Liver (tissue), 8 donors: ENCODE measurements at regions not wholly inside any gene's neighbourhood (a gene's known extent, or its start where the extent isn't known, plus 50 kb on each side); places are given as distances from the start of the nearest gene placed in this dataset.

Experiments
- DNase-seq: peaks from one replicate; pipeline ENCODE4 v3.0.0-alpha.2; 2017; ENCODE audit warnings: low spot score
- H3K27ac ChIP-seq, 2 donors: one replicate each; pipeline ENCODE4 v1.7.0; 2013; ENCODE audit warnings: inconsistent platforms in 2 of 2, low read length in 2 of 2, control low read depth in 1 of 2, low read depth in 1 of 2, mild to moderate bottlenecking in 1 of 2
- H3K27me3 ChIP-seq, 4 donors: one replicate each; pipeline versions ENCODE4 v1.6.1 to v1.7.0; 2013; ENCODE audit warnings: low read length in 3 of 4, inconsistent platforms in 1 of 4, mild to moderate bottlenecking in 1 of 4, moderate library complexity in 1 of 4; ENCODE audit not compliant: control insufficient read depth in 4 of 4, insufficient read depth in 4 of 4
- H3K36me3 ChIP-seq, 4 donors: one replicate each; pipeline versions ENCODE4 v1.6.1 to v1.7.0; 2013; ENCODE audit warnings: low read length in 3 of 4, mild to moderate bottlenecking in 3 of 4, low read depth in 1 of 4, moderate library complexity in 1 of 4; ENCODE audit not compliant: control insufficient read depth in 4 of 4, insufficient read depth in 3 of 4
- H3K4me1 ChIP-seq, 4 donors: one replicate each; pipeline versions ENCODE4 v1.6.1 to v1.7.0; 2013; ENCODE audit warnings: low read length in 3 of 4, mild to moderate bottlenecking in 3 of 4, moderate library complexity in 1 of 4; ENCODE audit not compliant: control insufficient read depth in 4 of 4, insufficient read depth in 4 of 4
- H3K4me3 ChIP-seq, 3 donors: one replicate each; pipeline versions ENCODE4 v1.6.1 to v1.7.0; 2013; ENCODE audit warnings: low read length in 3 of 3, control low read depth in 1 of 3, low read depth in 1 of 3, mild to moderate bottlenecking in 1 of 3
- H3K9ac ChIP-seq, 2 donors: one replicate each; pipeline ENCODE4 v1.7.0; 2013; ENCODE audit warnings: low read length in 2 of 2, mild to moderate bottlenecking in 2 of 2, moderate library complexity in 2 of 2, control low read depth in 1 of 2, low read depth in 1 of 2
- H3K9me3 ChIP-seq, 4 donors: one replicate each; pipeline versions ENCODE4 v1.6.1 to v1.7.0; 2013; ENCODE audit warnings: low read length in 3 of 4; ENCODE audit not compliant: control insufficient read depth in 4 of 4
- ATF3 ChIP-seq: IDR thresholded peaks from 2 replicates; pipeline ENCODE4 v1.6.1; 2016; ENCODE audit warnings: antibody characterized with exemption
- CTCF ChIP-seq: fragments of 150-350 bp; IDR thresholded peaks from 2 replicates; pipeline ENCODE4 v1.5.1; 2017; ENCODE audit warnings: improper control_type of control experiment, low read depth, low read length; ENCODE audit not compliant: missing input control
- EGR1 ChIP-seq, 2 donors: IDR thresholded peaks; 2 replicates each; pipeline ENCODE4 v1.6.1; 2016 to 2018; ENCODE audit warnings: antibody characterized with exemption in 2 of 2, low read depth in 2 of 2
- FOXA1 ChIP-seq: IDR thresholded peaks from 2 replicates; pipeline ENCODE4 v1.6.1; 2016; ENCODE audit warnings: antibody characterized with exemption
- FOXA2 ChIP-seq: IDR thresholded peaks from 2 replicates; pipeline ENCODE4 v1.6.1; 2016; ENCODE audit warnings: antibody characterized with exemption
- GABPA ChIP-seq, 2 donors: IDR thresholded peaks in 1 of 2; conservative IDR thresholded peaks in 1 of 2; 2 replicates each; pipeline ENCODE4 v1.6.1; 2016; ENCODE audit warnings: antibody characterized with exemption in 2 of 2, mild to moderate bottlenecking in 1 of 2, moderate library complexity in 1 of 2
- HNF4A ChIP-seq, 2 donors: conservative IDR thresholded peaks; 2 replicates each; pipeline ENCODE4 v1.6.1; 2016; ENCODE audit warnings: antibody characterized with exemption in 2 of 2, mild to moderate bottlenecking in 2 of 2
- HNF4G ChIP-seq: IDR thresholded peaks from 2 replicates; pipeline ENCODE4 v1.6.1; 2016; ENCODE audit warnings: antibody characterized with exemption
- JUND ChIP-seq, 2 donors: IDR thresholded peaks; 2 replicates each; pipeline ENCODE4 v1.6.1; 2016; ENCODE audit warnings: antibody characterized with exemption in 2 of 2
- MAX ChIP-seq: IDR thresholded peaks from 2 replicates; pipeline ENCODE4 v1.6.1; 2016; ENCODE audit warnings: antibody characterized with exemption
- NR2F2 ChIP-seq: IDR thresholded peaks from 2 replicates; pipeline ENCODE4 v1.6.1; 2016; ENCODE audit warnings: antibody characterized with exemption
- RAD21 ChIP-seq, 2 donors: IDR thresholded peaks; 2 replicates each; pipeline ENCODE4 v1.6.1; 2016; ENCODE audit warnings: antibody characterized with exemption in 2 of 2, mild to moderate bottlenecking in 2 of 2
- REST ChIP-seq: IDR thresholded peaks from 2 replicates; pipeline ENCODE4 v1.6.1; 2016; ENCODE audit warnings: antibody characterized with exemption, mild to moderate bottlenecking
- RXRA ChIP-seq, 2 donors: IDR thresholded peaks; 2 replicates each; pipeline ENCODE4 v1.6.1; 2017 to 2018; ENCODE audit warnings: antibody characterized with exemption in 2 of 2, mild to moderate bottlenecking in 1 of 2
- SP1 ChIP-seq: IDR thresholded peaks from 2 replicates; pipeline ENCODE4 v1.6.1; 2018; ENCODE audit warnings: antibody characterized with exemption, mild to moderate bottlenecking
- TAF1 ChIP-seq: conservative IDR thresholded peaks from 2 replicates; pipeline ENCODE4 v1.6.1; 2016; ENCODE audit warnings: antibody characterized with exemption, mild to moderate bottlenecking
- YY1 ChIP-seq: IDR thresholded peaks from 2 replicates; pipeline ENCODE4 v1.6.1; 2016; ENCODE audit warnings: antibody characterized with exemption, mild to moderate bottlenecking
- ZBTB33 ChIP-seq: IDR thresholded peaks from 2 replicates; pipeline ENCODE4 v1.6.1; 2016; ENCODE audit warnings: antibody characterized with exemption
- WGBS: extraction: QIAGEN DNeasy Blood & Tissue Kit; methylation state at CpG from one replicate; pipeline ENCODE4 v1.1.7; 2013; 5-methylcytosine and 5-hydroxymethylcytosine counted together
- donor health status: healthy.
- donor health status: healthy.
- donor health status: healthy.
- donor health status: healthy.
- donor health status: healthy.

- Histone ChIP-seq H3K27me3 (no peaks in the 10 kb centered on the region), H3K9me3 (peaks cover 0 to 9% (median 1%) of the 10 kb centered on the region in 4 donors), H3K27ac (no peak overlapping the region), H3K4me1 (no peaks in the 10 kb centered on the region), H3K9ac (no peak overlapping the region), H3K4me3 (no peak overlapping the region), H3K36me3 (no peaks in the 10 kb centered on the region)
- TF ChIP-seq TAF1: no peak
- TF ChIP-seq CTCF: no peak
- no peak for TF ChIP-seq JUND (IDR thresholded peaks at IDR 0.05)
- 92% methylated on average over 1 of the region's 1 CpG for WGBS
- DNase-seq: no peak
Measured at GRCh38 chr3:5358911-5359310, 171.4 kb downstream of the EDEM1 start.

GRCh38 chr3:5360453-5360852 lies 172.9 kb downstream of the EDEM1 start:
- no peak for DNase-seq
- H3K4me3 ChIP-seq: no peak overlapping the region
- H3K27me3 ChIP-seq: no peaks in the 10 kb centered on the region
- no peaks in the 10 kb centered on the region for H3K4me1 ChIP-seq
- H3K9me3 ChIP-seq: peaks cover 0 to 9% (median 1%) of the 10 kb centered on the region in 4 donors
- H3K36me3 ChIP-seq: no peaks in the 10 kb centered on the region
- no peak overlapping the region for H3K9ac ChIP-seq
- TF ChIP-seq ATF3: no peak
- TF ChIP-seq YY1: no peak
- TF ChIP-seq RXRA (IDR thresholded peaks at IDR 0.05): no peak
- TF ChIP-seq EGR1 (IDR thresholded peaks at IDR 0.05; ENCODE audit: low read depth in 2 of 2): no peak
- TF ChIP-seq FOXA1: no peak
- no peak for TF ChIP-seq CTCF
- TF ChIP-seq FOXA2: no peak
- TF ChIP-seq MAX: no peak
- TF ChIP-seq HNF4A (conservative IDR thresholded peaks at IDR 0.05): no peak
- TF ChIP-seq HNF4G: no peak
- TF ChIP-seq NR2F2: no peak
- no peak for TF ChIP-seq RAD21 (IDR thresholded peaks at IDR 0.05)
- TF ChIP-seq ZBTB33: no peak
- TF ChIP-seq GABPA (IDR thresholded peaks at IDR 0.05 in 1 of 2, conservative IDR thresholded peaks at IDR 0.05 in 1 of 2): no peak
- TF ChIP-seq REST: no peak
- no peak for TF ChIP-seq JUND (IDR thresholded peaks at IDR 0.05)
- TF ChIP-seq SP1: no peak
- no peak for TF ChIP-seq TAF1
- no peak overlapping the region for H3K27ac ChIP-seq
- 96% methylated on average over 3 of the region's 3 CpGs for WGBS
